ENCODE measurements at regions not wholly inside any gene's neighbourhood (a gene's known extent, or its start where the extent isn't known, plus 50 kb on each side); places are given as distances from the start of the nearest gene placed in this dataset.

DNA sequence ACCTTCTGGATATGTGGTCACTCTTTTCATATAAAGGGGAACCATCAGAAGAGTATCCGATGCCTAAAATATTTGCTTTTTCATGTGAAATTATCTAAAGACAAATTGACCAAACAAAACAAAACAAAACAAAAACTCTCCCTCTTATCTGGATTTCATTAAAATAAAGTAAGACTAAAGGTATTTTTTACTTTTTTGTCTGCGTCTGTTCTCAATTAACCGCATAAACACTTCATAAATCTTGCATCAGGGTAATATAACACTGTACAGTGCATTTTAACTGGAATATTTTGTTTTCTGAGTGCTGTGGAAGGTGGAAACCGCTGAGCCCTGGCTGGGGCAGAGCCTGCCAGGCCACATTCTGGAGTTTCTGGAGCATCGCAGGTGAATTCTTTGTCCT lies 234.1 kb upstream of the ZFP64 start:
- TF ChIP-seq, protein P1, sequence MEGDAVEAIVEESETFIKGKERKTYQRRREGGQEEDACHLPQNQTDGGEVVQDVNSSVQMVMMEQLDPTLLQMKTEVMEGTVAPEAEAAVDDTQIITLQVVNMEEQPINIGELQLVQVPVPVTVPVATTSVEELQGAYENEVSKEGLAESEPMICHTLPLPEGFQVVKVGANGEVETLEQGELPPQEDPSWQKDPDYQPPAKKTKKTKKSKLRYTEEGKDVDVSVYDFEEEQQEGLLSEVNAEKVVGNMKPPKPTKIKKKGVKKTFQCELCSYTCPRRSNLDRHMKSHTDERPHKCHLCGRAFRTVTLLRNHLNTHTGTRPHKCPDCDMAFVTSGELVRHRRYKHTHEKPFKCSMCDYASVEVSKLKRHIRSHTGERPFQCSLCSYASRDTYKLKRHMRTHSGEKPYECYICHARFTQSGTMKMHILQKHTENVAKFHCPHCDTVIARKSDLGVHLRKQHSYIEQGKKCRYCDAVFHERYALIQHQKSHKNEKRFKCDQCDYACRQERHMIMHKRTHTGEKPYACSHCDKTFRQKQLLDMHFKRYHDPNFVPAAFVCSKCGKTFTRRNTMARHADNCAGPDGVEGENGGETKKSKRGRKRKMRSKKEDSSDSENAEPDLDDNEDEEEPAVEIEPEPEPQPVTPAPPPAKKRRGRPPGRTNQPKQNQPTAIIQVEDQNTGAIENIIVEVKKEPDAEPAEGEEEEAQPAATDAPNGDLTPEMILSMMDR (IDR thresholded peaks at IDR 0.05) = no peak
- TF ChIP-seq POLR2A (IDR thresholded peaks at IDR 0.05) (no peak), POLR2AphosphoS5 (IDR thresholded peaks at IDR 0.05) (no peak)

Measured in prostate gland (tissue), 2 donors.